ENCODE measurements at regions not wholly inside any gene's neighbourhood (a gene's known extent, or its start where the extent isn't known, plus 50 kb on each side); places are given as distances from the start of the nearest gene placed in this dataset.

GRCh38 chr4:32427566-32427965 is 1707.4 kb downstream of the PCDH7 start:
- H3K9me3 Mint-ChIP-seq: peaks cover 5% of the 10 kb centered on the region
- Histone ChIP-seq H3F3A (ENCODE audit: low read depth) (no peaks in the 10 kb centered on the region), H3K79me2 (ENCODE audit: low read depth) (no peaks in the 10 kb centered on the region), H3K9me3 (ENCODE audit: low read depth) (no peaks in the 10 kb centered on the region), H3K4me3 (no peak overlapping the region), H2AFZ (replicated peaks) (no peak overlapping the region), H3K36me3 (no peaks in the 10 kb centered on the region), H4K20me1 (ENCODE audit: low read depth) (no peaks in the 10 kb centered on the region), H3K4me2 (no peak overlapping the region), H3K27ac (no peak overlapping the region), H3K9ac (no peak overlapping the region), H3K27me3 (no peaks in the 10 kb centered on the region), H3K4me1 (no peaks in the 10 kb centered on the region)
- no peak overlapping the region for H3K4me3 Mint-ChIP-seq
- TF ChIP-seq EZH2 (IDR thresholded peaks at IDR 0.05) (no peak), CTCF (IDR thresholded peaks at IDR 0.05) (no peak), EZH2phosphoT487 (IDR thresholded peaks at IDR 0.05) (no peak)
- H3K4me1 Mint-ChIP-seq: no peaks in the 10 kb centered on the region
- no peak for DNase-seq (ENCODE audit: low spot score)
- H3K36me3 Mint-ChIP-seq: no peaks in the 10 kb centered on the region
- no peak overlapping the region for H3K27ac Mint-ChIP-seq
- H3K27me3 Mint-ChIP-seq (ENCODE audit: insufficient read depth, low read depth): peaks cover 3% of the 10 kb centered on the region

- no peak for TF ChIP-seq CTCF (IDR thresholded peaks at IDR 0.05)
- TF ChIP-seq EZH2 (IDR thresholded peaks at IDR 0.05): no peak
- no peak for TF ChIP-seq EZH2phosphoT487 (IDR thresholded peaks at IDR 0.05)
- Histone ChIP-seq H3K4me2 (no peak overlapping the region), H3K9ac (no peak overlapping the region), H3K9me3 (ENCODE audit: low read depth) (no peaks in the 10 kb centered on the region), H3K27ac (no peak overlapping the region), H3K36me3 (no peaks in the 10 kb centered on the region), H3K79me2 (ENCODE audit: low read depth) (no peaks in the 10 kb centered on the region), H3K4me1 (no peaks in the 10 kb centered on the region), H2AFZ (replicated peaks) (no peak overlapping the region), H3F3A (ENCODE audit: low read depth) (no peaks in the 10 kb centered on the region), H3K4me3 (no peak overlapping the region), H3K27me3 (no peaks in the 10 kb centered on the region), H4K20me1 (ENCODE audit: low read depth) (no peaks in the 10 kb centered on the region)
- Mint-ChIP-seq H3K27ac (no peak overlapping the region), H3K4me1 (no peaks in the 10 kb centered on the region), H3K36me3 (no peaks in the 10 kb centered on the region), H3K9me3 (no peaks in the 10 kb centered on the region), H3K4me3 (no peak overlapping the region), H3K27me3 (ENCODE audit: insufficient read depth, low read depth) (peaks cover 3% of the 10 kb centered on the region)
- DNase-seq (ENCODE audit: low spot score): no peak
Observed at GRCh38 chr4:32429151-32429550, 1709.0 kb downstream of the PCDH7 start.

GRCh38 chr4:32435308-32435707 is 1715.1 kb downstream of the PCDH7 start:
- no peak overlapping the region for H3K4me2 ChIP-seq
- no peaks in the 10 kb centered on the region for H3K79me2 ChIP-seq (ENCODE audit: low read depth)
- Mint-ChIP-seq H3K4me3 (no peak overlapping the region), H3K27me3 (ENCODE audit: insufficient read depth, low read depth) (peaks cover 3% of the 10 kb centered on the region), H3K9me3 (no peaks in the 10 kb centered on the region), H3K4me1 (peaks cover 2% of the 10 kb centered on the region), H3K36me3 (no peaks in the 10 kb centered on the region), H3K27ac (no peak overlapping the region)
- H4K20me1 ChIP-seq (ENCODE audit: low read depth): no peaks in the 10 kb centered on the region
- H3K27me3 ChIP-seq: no peaks in the 10 kb centered on the region
- no peaks in the 10 kb centered on the region for H3F3A ChIP-seq (ENCODE audit: low read depth)
- no peak overlapping the region for H3K9ac ChIP-seq
- H2AFZ ChIP-seq (replicated peaks): no peak overlapping the region
- TF ChIP-seq CTCF (IDR thresholded peaks at IDR 0.05): no peak
- no peak for TF ChIP-seq EZH2 (IDR thresholded peaks at IDR 0.05)
- no peak for TF ChIP-seq EZH2phosphoT487 (IDR thresholded peaks at IDR 0.05)
- no peaks in the 10 kb centered on the region for H3K9me3 ChIP-seq (ENCODE audit: low read depth)
- H3K4me1 ChIP-seq: no peaks in the 10 kb centered on the region
- no peaks in the 10 kb centered on the region for H3K36me3 ChIP-seq
- no peak overlapping the region for H3K4me3 ChIP-seq
- no peak for DNase-seq (ENCODE audit: low spot score)
- no peak overlapping the region for H3K27ac ChIP-seq

GRCh38 chr4:32436816-32437215 is 1716.6 kb downstream of the PCDH7 start:
- Histone ChIP-seq H3K27me3 (no peaks in the 10 kb centered on the region), H3K36me3 (no peaks in the 10 kb centered on the region), H3K4me2 (no peak overlapping the region), H3K9me3 (ENCODE audit: low read depth) (no peaks in the 10 kb centered on the region), H3K4me1 (no peaks in the 10 kb centered on the region), H3F3A (ENCODE audit: low read depth) (no peaks in the 10 kb centered on the region), H2AFZ (replicated peaks) (no peak overlapping the region), H3K79me2 (ENCODE audit: low read depth) (no peaks in the 10 kb centered on the region), H3K27ac (no peak overlapping the region), H4K20me1 (ENCODE audit: low read depth) (no peaks in the 10 kb centered on the region), H3K9ac (no peak overlapping the region), H3K4me3 (no peak overlapping the region)
- Mint-ChIP-seq H3K9me3 (no peaks in the 10 kb centered on the region), H3K36me3 (no peaks in the 10 kb centered on the region), H3K27ac (no peak overlapping the region), H3K4me1 (peaks cover 2% of the 10 kb centered on the region), H3K4me3 (no peak overlapping the region), H3K27me3 (ENCODE audit: insufficient read depth, low read depth) (peaks cover 3% of the 10 kb centered on the region)
- no peak for TF ChIP-seq EZH2 (IDR thresholded peaks at IDR 0.05)
- no peak for TF ChIP-seq EZH2phosphoT487 (IDR thresholded peaks at IDR 0.05)
- no peak for TF ChIP-seq CTCF (IDR thresholded peaks at IDR 0.05)
- DNase-seq (ENCODE audit: low spot score): no peak

Measured in neural progenitor cell (in vitro differentiated cells).